GM10266 (cell line): ENCODE measurements at regions not wholly inside any gene's neighbourhood (a gene's known extent, or its start where the extent isn't known, plus 50 kb on each side); places are given as distances from the start of the nearest gene placed in this dataset.

ENCODE experiments used
- DNase-seq: peaks from one replicate; pipeline ENCODE4 v3.0.0; 2012; ENCODE audit errors: extremely low spot score
- TF ChIP-seq, protein P1 (sequence below): IDR thresholded peaks from 2 replicates; pipeline ENCODE4 v1.5.1; 2012; ENCODE audit warnings: mild to moderate bottlenecking, low read depth; ENCODE audit not compliant: control insufficient read depth, insufficient read depth; ENCODE audit errors: missing control alignments

DNA sequence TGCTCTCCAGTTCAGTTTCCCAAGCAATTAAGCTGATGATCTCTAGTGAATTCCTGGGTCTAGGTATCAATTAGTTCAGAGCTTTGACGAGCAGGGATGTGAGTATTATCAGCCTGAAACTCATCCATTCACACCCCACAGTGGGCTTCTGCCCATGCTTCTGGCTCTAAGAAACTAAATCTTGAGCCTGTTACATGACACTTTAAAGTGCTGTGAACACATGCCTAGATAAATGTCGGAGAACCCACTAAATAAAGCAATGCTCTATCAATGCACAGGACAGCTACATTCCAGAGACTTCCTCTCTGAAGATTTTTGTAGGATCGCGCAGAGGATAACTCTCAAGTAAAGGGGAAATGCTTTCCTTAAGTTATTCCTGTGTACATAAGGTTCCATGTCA lies 356.5 kb upstream of the TNP1 start:
- no peak for DNase-seq
- TF ChIP-seq, protein P1, sequence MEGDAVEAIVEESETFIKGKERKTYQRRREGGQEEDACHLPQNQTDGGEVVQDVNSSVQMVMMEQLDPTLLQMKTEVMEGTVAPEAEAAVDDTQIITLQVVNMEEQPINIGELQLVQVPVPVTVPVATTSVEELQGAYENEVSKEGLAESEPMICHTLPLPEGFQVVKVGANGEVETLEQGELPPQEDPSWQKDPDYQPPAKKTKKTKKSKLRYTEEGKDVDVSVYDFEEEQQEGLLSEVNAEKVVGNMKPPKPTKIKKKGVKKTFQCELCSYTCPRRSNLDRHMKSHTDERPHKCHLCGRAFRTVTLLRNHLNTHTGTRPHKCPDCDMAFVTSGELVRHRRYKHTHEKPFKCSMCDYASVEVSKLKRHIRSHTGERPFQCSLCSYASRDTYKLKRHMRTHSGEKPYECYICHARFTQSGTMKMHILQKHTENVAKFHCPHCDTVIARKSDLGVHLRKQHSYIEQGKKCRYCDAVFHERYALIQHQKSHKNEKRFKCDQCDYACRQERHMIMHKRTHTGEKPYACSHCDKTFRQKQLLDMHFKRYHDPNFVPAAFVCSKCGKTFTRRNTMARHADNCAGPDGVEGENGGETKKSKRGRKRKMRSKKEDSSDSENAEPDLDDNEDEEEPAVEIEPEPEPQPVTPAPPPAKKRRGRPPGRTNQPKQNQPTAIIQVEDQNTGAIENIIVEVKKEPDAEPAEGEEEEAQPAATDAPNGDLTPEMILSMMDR, result no peak

DNA sequence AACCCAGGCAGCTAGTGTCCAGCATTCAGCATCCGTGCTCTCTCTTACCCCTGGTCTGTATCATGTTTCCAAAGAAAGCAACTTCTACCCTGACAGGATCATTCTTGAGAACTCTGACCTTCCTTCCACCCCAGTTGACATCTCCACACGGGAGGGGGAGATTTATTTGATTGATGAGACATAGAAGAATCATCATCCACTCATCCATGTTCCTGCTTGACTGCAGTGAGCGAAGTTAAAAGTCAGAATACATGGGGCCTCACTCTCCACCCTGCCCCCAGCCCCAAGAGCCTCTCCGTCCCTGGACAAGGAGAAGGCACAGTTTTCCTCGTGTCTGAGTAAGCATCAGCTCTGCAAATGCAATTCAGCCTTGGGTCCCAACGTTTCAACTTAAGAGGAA lies 356.0 kb upstream of the TNP1 start:
- TF ChIP-seq, protein P1, result no peak
- DNase-seq, result no peak

DNA sequence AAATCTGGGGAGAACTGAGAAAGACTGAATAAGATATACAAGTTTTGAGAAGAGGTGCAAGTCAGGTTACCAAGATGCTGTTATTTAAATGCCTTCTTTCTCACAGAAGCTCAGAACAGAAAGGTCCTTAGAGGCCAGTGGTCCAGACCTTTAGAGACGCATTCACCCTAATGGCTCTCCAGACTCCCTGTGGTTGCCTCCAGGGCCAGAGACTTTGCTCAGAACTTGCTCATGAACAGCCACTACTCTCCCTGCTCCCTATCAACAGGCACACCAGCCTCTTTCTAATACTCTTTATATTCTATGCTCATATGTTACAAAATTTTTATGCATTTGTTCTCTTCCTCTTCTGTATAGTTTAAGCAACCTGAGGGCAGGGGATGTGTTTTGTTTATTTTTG lies 349.0 kb upstream of the TNP1 start:
- TF ChIP-seq, protein P1, result no peak
- DNase-seq, result no peak

DNA sequence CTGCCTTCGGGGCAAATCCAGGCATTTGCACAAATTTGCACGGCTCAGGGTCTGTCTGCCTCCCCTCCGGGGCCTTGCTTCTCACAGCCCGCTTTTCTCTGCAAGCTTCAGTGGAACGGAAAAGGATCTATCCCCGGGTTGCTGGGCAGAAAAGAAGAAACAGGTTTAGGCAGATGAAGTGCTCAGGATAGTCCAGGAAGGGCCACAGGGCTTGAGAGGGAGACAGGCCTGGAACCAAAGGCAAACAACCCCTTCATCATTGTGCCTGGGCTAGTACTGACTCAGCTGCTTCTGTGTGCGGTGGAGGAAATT lies 347.8 kb upstream of the TNP1 start:
- TF ChIP-seq, protein P1, result no peak

DNA sequence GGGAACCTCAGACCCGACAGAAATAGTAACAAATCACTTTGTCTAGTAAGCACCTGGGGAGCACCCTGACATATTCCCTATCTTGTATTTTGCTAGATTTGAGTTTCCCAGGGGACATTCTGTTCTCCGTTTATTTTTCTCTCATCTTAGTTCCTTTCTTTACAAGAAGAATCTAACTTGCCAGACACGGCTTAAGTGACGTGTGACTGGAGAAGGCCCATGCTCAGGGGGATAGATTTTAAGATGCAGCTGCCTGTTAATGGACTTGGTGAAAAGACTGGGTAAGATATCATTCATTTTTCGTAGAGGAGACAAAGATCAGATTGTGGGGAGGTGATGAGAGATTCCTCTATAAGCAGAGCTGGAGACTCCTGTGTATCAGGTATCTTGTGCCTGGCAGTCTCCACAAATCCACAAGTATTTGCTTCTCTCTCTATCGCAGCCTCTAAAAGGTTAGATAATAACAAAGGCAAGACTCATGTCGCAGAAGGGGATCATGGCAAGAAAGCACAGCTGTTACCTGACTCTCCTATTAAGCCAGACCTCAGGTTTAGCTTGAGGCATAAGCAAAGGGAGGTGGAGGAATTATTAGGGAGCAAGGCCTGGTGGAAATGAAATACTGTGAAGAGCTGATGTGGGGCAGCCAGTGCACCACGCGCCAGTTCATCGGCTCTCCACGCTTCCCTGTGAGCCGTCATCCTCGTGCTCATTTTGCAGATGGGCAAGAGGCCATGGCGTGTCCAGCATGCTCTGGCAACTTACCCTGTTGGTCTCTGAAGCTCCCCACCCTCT lies 347.2 kb upstream of the TNP1 start:
- DNase-seq, result no peak
- TF ChIP-seq, protein P1, result no peak

More for the DNA sequence above, 347.8 kb upstream of the TNP1 start:
- no peak for DNase-seq

DNA sequence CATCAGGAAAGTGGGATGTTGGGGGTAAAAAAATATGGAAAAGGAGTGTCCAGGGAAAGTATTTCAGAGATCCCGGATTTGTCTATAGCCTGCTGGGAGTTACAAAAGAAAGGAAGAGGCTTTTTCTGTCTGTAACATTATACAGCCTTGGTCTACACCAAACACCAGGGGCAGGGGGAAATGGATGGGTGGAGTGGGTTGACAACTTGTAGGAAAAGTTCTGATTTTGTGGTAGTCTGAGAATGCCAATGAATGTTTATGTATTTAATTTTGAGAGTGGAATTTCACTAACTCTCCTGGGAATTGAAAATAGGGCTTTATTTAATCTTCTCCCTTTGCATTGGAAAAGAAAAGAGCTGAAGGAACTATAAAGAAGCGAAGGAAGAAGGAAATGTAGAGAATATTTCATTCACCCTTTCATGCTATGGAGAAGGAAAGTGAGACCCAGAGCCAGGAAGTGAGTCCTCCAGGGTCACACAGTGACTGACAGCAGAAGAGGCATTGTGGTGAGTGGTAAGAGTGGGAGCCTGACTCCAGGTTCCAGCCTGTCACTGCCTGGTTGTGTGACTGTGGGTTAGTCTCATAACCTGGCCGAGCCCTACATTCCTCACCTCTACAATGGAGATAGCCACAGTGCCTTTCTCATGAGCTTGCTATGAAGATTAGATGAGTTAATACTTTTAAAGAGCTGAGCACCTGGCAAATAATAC lies 346.3 kb upstream of the TNP1 start:
- TF ChIP-seq, protein P1, result no peak

DNA sequence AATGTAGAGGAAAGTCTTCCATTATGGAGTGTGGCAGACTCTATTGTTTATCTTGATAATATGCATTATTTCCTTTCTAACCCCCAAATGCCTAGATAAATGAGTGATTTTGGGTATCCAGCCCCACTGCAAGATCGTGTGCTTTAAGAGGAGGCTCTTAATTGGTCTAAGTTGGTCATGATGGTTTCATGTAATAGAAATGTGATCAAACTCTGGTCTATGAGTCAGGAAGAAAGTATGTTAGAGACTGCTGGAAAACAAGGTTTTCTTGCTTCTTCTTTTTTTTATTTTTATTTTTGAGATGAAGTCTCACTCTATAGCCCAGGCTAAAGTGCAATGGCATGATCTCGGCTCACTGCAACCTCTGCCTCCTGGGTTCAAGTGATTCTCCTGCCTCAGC lies 344.5 kb upstream of the TNP1 start:
- TF ChIP-seq, protein P1, result no peak
- DNase-seq, result no peak

More for the DNA sequence above, 346.3 kb upstream of the TNP1 start:
- DNase-seq, result no peak
